Thoracic aorta (tissue), 2 donors: ENCODE measurements at regions not wholly inside any gene's neighbourhood (a gene's known extent, or its start where the extent isn't known, plus 50 kb on each side); places are given as distances from the start of the nearest gene placed in this dataset.

ENCODE experiments used
- ATAC-seq: fragments of 150-250 bp; one replicate; pipeline ENCODE4 v1.8.0; 2017; ENCODE audit warnings: low read depth; ENCODE audit not compliant: insufficient number of reproducible peaks, low FRiP score
- DNase-seq: peaks from one replicate; pipeline ENCODE4 v3.0.0-alpha.2; 2020; ENCODE audit warnings: low spot score
- H3K27ac ChIP-seq, 2 donors: fragments of 200-600 bp; sonication (generic); 1 replicate in 1 of 2; 2 replicates in 1 of 2; pipeline ENCODE4 v1.5.1; 2016; ENCODE audit warnings: mild to moderate bottlenecking in 2 of 2, moderate library complexity in 2 of 2
- H3K27me3 ChIP-seq: fragments of 200-600 bp; sonication (generic); replicated peaks from 2 replicates; pipeline ENCODE4 v1.6.0; 2016; ENCODE audit warnings: mild to moderate bottlenecking; ENCODE audit not compliant: insufficient read depth
- H3K36me3 ChIP-seq: fragments of 200-600 bp; sonication (generic); one replicate; pipeline ENCODE4 v1.5.1; 2016
- H3K4me1 ChIP-seq, 2 donors: fragments of 200-600 bp; sonication (generic); 1 replicate in 1 of 2; 2 replicates in 1 of 2; pipeline versions ENCODE4 v1.5.1 to v1.6.0; 2016; ENCODE audit warnings: low read depth in 2 of 2, mild to moderate bottlenecking in 1 of 2; ENCODE audit not compliant: control insufficient read depth in 1 of 2
- H3K4me3 ChIP-seq: fragments of 200-600 bp; sonication (generic); 2 replicates; pipeline ENCODE4 v1.5.1; 2016; ENCODE audit warnings: mild to moderate bottlenecking
- H3K9me3 ChIP-seq: fragments of 200-600 bp; sonication (generic); 2 replicates; pipeline ENCODE4 v1.5.1; 2016
- TF ChIP-seq, protein P1 (sequence below): fragments of 200-600 bp; sonication (generic); IDR thresholded peaks from one replicate; pipeline ENCODE4 v1.5.1; 2019; ENCODE audit warnings: antibody characterized with exemption

DNA sequence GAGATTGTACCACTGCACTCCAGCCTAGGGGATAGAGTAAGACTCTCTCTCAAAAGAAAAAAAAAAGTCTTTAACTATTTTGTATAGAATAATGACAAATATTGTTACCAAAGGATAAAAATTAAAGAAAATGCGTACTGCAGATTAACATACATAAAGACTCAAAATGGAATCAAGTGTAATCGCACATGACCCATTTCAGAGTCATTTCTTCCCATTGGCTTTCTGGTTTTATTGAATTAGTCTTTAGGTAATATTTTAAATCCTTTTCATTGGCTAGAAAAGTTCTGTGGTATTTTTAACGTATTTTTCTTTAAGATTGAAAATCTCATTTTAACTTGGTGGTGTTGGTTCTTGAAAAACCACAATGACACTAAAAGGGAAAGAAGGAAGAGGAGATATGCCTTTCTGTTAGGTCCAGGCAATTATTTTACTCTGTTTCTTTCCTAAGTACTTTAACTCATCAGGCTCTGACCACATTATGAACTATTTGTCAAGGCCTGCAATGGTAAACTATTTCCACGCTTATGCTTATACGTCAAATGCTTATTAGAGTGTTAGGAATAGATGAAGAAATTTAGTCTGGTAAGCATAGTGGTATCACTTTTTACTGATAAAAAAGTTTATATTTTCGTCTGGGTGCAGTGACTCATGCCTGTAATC, 52.3 kb downstream of the PLEKHG1 start:
- no peak overlapping the region for H3K4me3 ChIP-seq
- no peaks in the 10 kb centered on the region for H3K9me3 ChIP-seq
- TF ChIP-seq, protein P1, sequence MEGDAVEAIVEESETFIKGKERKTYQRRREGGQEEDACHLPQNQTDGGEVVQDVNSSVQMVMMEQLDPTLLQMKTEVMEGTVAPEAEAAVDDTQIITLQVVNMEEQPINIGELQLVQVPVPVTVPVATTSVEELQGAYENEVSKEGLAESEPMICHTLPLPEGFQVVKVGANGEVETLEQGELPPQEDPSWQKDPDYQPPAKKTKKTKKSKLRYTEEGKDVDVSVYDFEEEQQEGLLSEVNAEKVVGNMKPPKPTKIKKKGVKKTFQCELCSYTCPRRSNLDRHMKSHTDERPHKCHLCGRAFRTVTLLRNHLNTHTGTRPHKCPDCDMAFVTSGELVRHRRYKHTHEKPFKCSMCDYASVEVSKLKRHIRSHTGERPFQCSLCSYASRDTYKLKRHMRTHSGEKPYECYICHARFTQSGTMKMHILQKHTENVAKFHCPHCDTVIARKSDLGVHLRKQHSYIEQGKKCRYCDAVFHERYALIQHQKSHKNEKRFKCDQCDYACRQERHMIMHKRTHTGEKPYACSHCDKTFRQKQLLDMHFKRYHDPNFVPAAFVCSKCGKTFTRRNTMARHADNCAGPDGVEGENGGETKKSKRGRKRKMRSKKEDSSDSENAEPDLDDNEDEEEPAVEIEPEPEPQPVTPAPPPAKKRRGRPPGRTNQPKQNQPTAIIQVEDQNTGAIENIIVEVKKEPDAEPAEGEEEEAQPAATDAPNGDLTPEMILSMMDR: no peak
- no peak for DNase-seq
- H3K27me3 ChIP-seq: no peaks in the 10 kb centered on the region
- H3K27ac ChIP-seq: no peak overlapping the region
- no peak for ATAC-seq
- H3K36me3 ChIP-seq: no peaks in the 10 kb centered on the region
- no peaks in the 10 kb centered on the region for H3K4me1 ChIP-seq

- Histone ChIP-seq H3K4me3 (no peak overlapping the region), H3K27me3 (no peaks in the 10 kb centered on the region), H3K36me3 (no peaks in the 10 kb centered on the region), H3K27ac (no peak overlapping the region), H3K9me3 (no peaks in the 10 kb centered on the region), H3K4me1 (no peaks in the 10 kb centered on the region)
- ATAC-seq: no peak
- no peak for DNase-seq
- TF ChIP-seq, protein P1: no peak
These were observed 53.3 kb downstream of the PLEKHG1 start for GRCh38 chr6:150652848-150653613.

DNA sequence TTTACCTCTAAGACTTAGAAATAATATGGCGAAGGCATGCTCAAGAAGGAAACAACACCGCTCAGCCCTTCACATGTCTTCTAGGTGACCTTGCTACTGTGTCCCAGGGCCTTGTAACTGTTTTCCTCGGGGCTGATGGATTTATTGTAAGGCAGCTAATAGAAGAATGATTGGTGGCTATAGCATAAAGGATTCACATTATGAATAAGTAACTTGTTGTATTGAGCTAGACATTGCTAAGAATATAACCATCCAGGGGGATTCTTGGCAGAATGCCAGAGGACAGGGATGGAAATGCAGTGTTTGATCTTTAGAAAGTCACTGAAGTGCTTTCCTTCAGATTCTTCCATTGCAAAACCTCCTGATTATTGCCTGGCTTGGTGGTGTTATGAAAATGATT, 54.9 kb downstream of the PLEKHG1 start:
- H3K27ac ChIP-seq: no peak overlapping the region
- H3K4me3 ChIP-seq: no peak overlapping the region
- TF ChIP-seq, protein P1: no peak
- no peaks in the 10 kb centered on the region for H3K4me1 ChIP-seq
- H3K27me3 ChIP-seq: no peaks in the 10 kb centered on the region
- H3K36me3 ChIP-seq: no peaks in the 10 kb centered on the region
- H3K9me3 ChIP-seq: no peaks in the 10 kb centered on the region
- ATAC-seq: no peak
- no peak for DNase-seq

GRCh38 chr6:150656156-150656555, 56.5 kb downstream of the PLEKHG1 start:
- DNase-seq: no peak
- Histone ChIP-seq H3K4me3 (no peak overlapping the region), H3K27ac (no peak overlapping the region), H3K4me1 (no peaks in the 10 kb centered on the region), H3K36me3 (no peaks in the 10 kb centered on the region), H3K9me3 (no peaks in the 10 kb centered on the region), H3K27me3 (no peaks in the 10 kb centered on the region)
- no peak for ATAC-seq
- TF ChIP-seq, protein P1: no peak

- H3K9me3 ChIP-seq: no peaks in the 10 kb centered on the region
- DNase-seq: no peak
- H3K4me3 ChIP-seq: no peak overlapping the region
- ATAC-seq: no peak
- no peak overlapping the region for H3K27ac ChIP-seq
- H3K4me1 ChIP-seq: no peaks in the 10 kb centered on the region
- H3K27me3 ChIP-seq: no peaks in the 10 kb centered on the region
- TF ChIP-seq, protein P1: no peak
- no peaks in the 10 kb centered on the region for H3K36me3 ChIP-seq
These were observed 58.7 kb downstream of the PLEKHG1 start for GRCh38 chr6:150658421-150658820.
